ENCODE measurements at regions not wholly inside any gene's neighbourhood (a gene's known extent, or its start where the extent isn't known, plus 50 kb on each side); places are given as distances from the start of the nearest gene placed in this dataset.

DNA sequence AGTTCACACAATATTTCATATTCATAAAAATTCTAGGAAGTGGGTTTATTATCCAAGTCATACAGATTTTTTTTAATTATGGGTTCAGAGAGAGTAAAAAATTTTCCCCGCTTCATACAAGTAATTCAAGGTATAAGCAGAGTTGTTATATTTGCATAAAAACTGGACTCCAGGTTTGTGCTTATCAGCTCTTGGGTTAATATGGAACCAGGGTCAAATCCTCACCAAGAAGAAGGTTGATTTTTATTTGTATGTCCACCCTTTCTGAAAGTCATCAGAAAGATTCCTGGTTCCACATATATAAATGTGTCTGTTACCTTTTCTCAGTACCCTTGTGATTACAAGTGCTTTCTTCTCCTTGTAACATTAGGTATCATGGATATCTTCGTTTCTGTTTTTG is 143.8 kb upstream of the PKN2 start:
- Histone ChIP-seq H3K4me3 (no peak overlapping the region), H3K36me3 (no peaks in the 10 kb centered on the region), H3K27me3 (no peaks in the 10 kb centered on the region), H3K9me3 (no peaks in the 10 kb centered on the region), H3K27ac (no peak overlapping the region), H3K4me1 (no peaks in the 10 kb centered on the region)
- WGBS: 88% methylated on average over 2 of the region's 2 CpGs
- no peak for TF ChIP-seq EP300 (IDR thresholded peaks at IDR 0.05)
- no peak for TF ChIP-seq POLR2A (IDR thresholded peaks at IDR 0.05)
- TF ChIP-seq POLR2AphosphoS5 (IDR thresholded peaks at IDR 0.05): no peak
- TF ChIP-seq, protein P1, sequence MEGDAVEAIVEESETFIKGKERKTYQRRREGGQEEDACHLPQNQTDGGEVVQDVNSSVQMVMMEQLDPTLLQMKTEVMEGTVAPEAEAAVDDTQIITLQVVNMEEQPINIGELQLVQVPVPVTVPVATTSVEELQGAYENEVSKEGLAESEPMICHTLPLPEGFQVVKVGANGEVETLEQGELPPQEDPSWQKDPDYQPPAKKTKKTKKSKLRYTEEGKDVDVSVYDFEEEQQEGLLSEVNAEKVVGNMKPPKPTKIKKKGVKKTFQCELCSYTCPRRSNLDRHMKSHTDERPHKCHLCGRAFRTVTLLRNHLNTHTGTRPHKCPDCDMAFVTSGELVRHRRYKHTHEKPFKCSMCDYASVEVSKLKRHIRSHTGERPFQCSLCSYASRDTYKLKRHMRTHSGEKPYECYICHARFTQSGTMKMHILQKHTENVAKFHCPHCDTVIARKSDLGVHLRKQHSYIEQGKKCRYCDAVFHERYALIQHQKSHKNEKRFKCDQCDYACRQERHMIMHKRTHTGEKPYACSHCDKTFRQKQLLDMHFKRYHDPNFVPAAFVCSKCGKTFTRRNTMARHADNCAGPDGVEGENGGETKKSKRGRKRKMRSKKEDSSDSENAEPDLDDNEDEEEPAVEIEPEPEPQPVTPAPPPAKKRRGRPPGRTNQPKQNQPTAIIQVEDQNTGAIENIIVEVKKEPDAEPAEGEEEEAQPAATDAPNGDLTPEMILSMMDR (IDR thresholded peaks at IDR 0.05): no peak
- DNase-seq (ENCODE audit: low spot score in 2 of 2): no peak

DNA sequence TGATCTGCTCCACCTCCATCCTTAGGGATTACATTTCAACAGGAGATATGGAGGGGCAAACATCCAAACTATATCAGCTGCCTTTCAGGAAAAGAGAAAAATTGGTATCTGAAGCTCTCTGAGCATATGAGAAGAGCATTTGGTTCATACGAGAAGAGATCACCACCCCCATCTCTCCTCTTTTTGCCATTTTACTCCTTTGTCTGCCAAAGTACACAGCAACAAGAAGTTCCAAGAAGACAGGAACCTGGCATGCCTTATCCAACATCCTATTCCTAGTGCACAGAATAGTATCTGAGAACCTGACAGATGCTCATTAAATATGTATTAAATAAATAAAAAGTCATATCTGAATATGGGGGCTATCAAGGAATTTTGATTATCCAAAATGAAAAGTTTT is 142.5 kb upstream of the PKN2 start:
- DNase-seq (ENCODE audit: low spot score in 2 of 2): no peak
- 78% methylated on average over 1 of the region's 1 CpG for WGBS
- no peaks in the 10 kb centered on the region for H3K4me1 ChIP-seq
- TF ChIP-seq POLR2AphosphoS5 (IDR thresholded peaks at IDR 0.05) (no peak), POLR2A (IDR thresholded peaks at IDR 0.05) (no peak), EP300 (IDR thresholded peaks at IDR 0.05) (no peak)
- TF ChIP-seq, protein P1 (IDR thresholded peaks at IDR 0.05): no peak
- H3K27me3 ChIP-seq: no peaks in the 10 kb centered on the region
- no peak overlapping the region for H3K4me3 ChIP-seq
- H3K27ac ChIP-seq: no peak overlapping the region
- H3K9me3 ChIP-seq: no peaks in the 10 kb centered on the region
- H3K36me3 ChIP-seq: no peaks in the 10 kb centered on the region

DNA sequence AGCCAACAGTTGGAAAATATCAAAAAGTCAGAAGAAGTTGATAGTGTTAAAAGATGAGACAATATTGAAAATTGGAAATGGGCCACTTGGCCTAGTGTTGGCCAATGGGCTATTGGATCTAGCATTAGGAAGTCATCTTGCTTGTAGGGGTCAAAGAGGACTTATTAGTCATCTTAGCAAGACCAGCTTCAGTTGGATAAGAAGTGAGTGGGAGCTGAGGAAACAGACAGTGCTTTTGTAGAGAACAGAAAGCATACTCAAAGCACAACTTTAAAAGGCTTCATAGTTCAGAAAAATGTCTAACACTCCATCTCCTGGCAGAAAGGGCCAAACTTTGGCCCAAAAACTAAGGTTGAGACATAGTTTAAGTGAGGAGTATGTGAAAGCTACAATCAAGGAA is 139.9 kb upstream of the PKN2 start:
- Histone ChIP-seq H3K27me3 (no peaks in the 10 kb centered on the region), H3K4me1 (no peaks in the 10 kb centered on the region), H3K4me3 (no peak overlapping the region), H3K36me3 (no peaks in the 10 kb centered on the region), H3K9me3 (no peaks in the 10 kb centered on the region), H3K27ac (no peak overlapping the region)
- no peak for DNase-seq (ENCODE audit: low spot score in 2 of 2)
- TF ChIP-seq, protein P1 (IDR thresholded peaks at IDR 0.05): no peak
- TF ChIP-seq POLR2AphosphoS5 (IDR thresholded peaks at IDR 0.05) (no peak), EP300 (IDR thresholded peaks at IDR 0.05) (no peak), POLR2A (IDR thresholded peaks at IDR 0.05) (no peak)

DNA sequence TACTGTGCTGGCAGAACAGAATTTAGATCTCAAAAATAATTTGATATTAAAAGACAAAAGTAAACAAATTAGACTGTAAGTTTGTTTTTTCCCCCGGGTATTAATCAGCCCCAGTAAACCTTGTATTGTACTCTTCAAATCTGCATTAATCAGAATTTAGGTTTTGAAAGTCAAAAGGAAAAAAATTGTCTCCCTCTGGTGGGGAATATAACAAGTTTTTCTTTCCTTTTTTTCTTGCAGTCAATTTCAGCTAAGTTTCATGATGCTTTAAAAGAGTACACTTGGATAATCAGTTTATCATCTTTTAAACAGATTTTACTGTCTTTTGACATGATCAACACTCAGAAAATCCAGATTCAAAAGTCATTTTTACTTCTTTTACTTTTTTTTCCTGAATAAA is 134.5 kb upstream of the PKN2 start:
- Histone ChIP-seq H3K27me3 (no peaks in the 10 kb centered on the region), H3K4me3 (no peak overlapping the region), H3K36me3 (no peaks in the 10 kb centered on the region), H3K27ac (no peak overlapping the region), H3K4me1 (no peaks in the 10 kb centered on the region), H3K9me3 (no peaks in the 10 kb centered on the region)
- no peak for DNase-seq (ENCODE audit: low spot score in 2 of 2)
- 22% methylated on average over 1 of the region's 1 CpG for WGBS
- no peak for TF ChIP-seq POLR2AphosphoS5 (IDR thresholded peaks at IDR 0.05)
- no peak for TF ChIP-seq POLR2A (IDR thresholded peaks at IDR 0.05)
- no peak for TF ChIP-seq EP300 (IDR thresholded peaks at IDR 0.05)
- TF ChIP-seq, protein P1 (IDR thresholded peaks at IDR 0.05): no peak

DNA sequence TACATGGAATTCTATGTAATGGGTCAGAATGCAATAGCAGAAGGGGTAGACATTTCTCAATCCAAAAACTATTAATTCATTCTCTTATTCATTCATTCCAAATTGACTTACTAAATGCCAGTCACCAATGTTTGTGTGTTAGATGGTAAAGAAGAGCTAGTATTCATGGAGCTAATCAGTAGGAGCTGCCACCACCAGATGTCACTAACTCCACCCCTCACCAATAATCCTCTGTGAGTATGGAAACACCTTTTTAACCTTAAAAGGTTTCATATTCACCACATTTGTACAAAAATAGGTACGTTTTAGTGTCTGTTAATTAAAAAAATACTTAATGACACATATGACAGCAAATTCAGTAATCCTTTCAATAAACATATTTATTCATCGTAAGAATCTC is 131.8 kb upstream of the PKN2 start:
- Histone ChIP-seq H3K36me3 (no peaks in the 10 kb centered on the region), H3K27me3 (no peaks in the 10 kb centered on the region), H3K9me3 (no peaks in the 10 kb centered on the region), H3K27ac (no peak overlapping the region), H3K4me1 (no peaks in the 10 kb centered on the region), H3K4me3 (no peak overlapping the region)
- WGBS: 85% methylated on average over 2 of the region's 2 CpGs
- TF ChIP-seq, protein P1 (IDR thresholded peaks at IDR 0.05): no peak
- no peak for TF ChIP-seq POLR2A (IDR thresholded peaks at IDR 0.05)
- no peak for TF ChIP-seq POLR2AphosphoS5 (IDR thresholded peaks at IDR 0.05)
- TF ChIP-seq EP300 (IDR thresholded peaks at IDR 0.05): no peak
- DNase-seq (ENCODE audit: low spot score in 2 of 2): no peak

All from suprapubic skin (tissue), 4 donors.